ENCODE measurements at regions not wholly inside any gene's neighbourhood (a gene's known extent, or its start where the extent isn't known, plus 50 kb on each side); places are given as distances from the start of the nearest gene placed in this dataset.

DNA sequence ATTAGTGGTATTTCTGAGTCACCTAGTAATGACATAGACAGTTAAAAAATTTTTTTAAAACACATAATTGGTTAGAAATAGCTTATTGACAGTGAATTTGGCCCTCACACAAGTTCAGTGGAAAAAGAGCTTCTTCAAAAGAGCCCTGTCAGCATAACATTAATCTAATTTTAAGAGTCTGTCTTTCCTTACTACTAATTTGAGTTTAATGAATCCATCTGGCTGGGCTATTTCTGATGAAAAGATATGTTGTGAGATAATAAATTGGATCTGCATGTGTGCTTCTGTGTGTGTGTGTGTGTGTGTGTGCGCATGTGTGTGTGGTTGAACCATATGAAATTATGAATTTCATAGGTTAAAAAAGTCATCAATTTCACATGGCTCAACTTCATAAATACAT is 1045.2 kb downstream of the FLRT2 start:
- H3K9me3 ChIP-seq (replicated peaks; ENCODE audit: control insufficient read depth, insufficient read depth, low read length), result no peaks in the 10 kb centered on the region; the same call in 2 of the 3 replicates
- no peak overlapping the region for H2AFZ ChIP-seq (ENCODE audit: control insufficient read depth, low read depth, low read length)
- ATAC-seq (no peak), FAIRE-seq (no peak), DNase-seq (ENCODE audit: low read depth, low spot score) (no peak)
- in situ Hi-C loops (cut with MboI) (no loop called here), intact Hi-C loops (cut with micrococcal nuclease; ENCODE audit: unreplicated experiment) (no loop called here)
- ChIA-PET POLR2A (no interaction called here), SMC1A (ENCODE audit: uncharacterized antibody, unreplicated experiment) (interaction anchor here (0.7 kb wide), 1 partner anchor 33 kb away, joined by 3 read pairs; no protein-coding TSS in a partner anchor), CTCF (interaction anchor here (1.0 kb wide), 1 partner anchor 79 kb away, joined by 3 read pairs; no protein-coding TSS in a partner anchor), RAD21 (ENCODE audit: unreplicated experiment) (no interaction called here)
- TF ChIP-seq, protein P1, sequence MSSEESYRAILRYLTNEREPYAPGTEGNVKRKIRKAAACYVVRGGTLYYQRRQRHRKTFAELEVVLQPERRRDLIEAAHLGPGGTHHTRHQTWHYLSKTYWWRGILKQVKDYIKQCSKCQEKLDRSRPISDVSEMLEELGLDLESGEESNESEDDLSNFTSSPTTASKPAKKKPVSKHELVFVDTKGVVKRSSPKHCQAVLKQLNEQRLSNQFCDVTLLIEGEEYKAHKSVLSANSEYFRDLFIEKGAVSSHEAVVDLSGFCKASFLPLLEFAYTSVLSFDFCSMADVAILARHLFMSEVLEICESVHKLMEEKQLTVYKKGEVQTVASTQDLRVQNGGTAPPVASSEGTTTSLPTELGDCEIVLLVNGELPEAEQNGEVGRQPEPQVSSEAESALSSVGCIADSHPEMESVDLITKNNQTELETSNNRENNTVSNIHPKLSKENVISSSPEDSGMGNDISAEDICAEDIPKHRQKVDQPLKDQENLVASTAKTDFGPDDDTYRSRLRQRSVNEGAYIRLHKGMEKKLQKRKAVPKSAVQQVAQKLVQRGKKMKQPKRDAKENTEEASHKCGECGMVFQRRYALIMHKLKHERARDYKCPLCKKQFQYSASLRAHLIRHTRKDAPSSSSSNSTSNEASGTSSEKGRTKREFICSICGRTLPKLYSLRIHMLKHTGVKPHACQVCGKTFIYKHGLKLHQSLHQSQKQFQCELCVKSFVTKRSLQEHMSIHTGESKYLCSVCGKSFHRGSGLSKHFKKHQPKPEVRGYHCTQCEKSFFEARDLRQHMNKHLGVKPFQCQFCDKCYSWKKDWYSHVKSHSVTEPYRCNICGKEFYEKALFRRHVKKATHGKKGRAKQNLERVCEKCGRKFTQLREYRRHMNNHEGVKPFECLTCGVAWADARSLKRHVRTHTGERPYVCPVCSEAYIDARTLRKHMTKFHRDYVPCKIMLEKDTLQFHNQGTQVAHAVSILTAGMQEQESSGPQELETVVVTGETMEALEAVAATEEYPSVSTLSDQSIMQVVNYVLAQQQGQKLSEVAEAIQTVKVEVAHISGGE (CRISPR knock-in tag; IDR thresholded peaks at IDR 0.05), result no peak
- TF ChIP-seq MLLT1 (IDR thresholded peaks at IDR 0.05), result no peak
- no peak for TF ChIP-seq KLF5 (IDR thresholded peaks at IDR 0.05; ENCODE audit: partially characterized antibody)
- TF ChIP-seq CREB1 (IDR thresholded peaks at IDR 0.05; ENCODE audit: low read depth), result no peak
- TF ChIP-seq BACH1 (IDR thresholded peaks at IDR 0.05; ENCODE audit: borderline replicate concordance), result no peak
- no peaks in the 10 kb centered on the region for H3K27me3 ChIP-seq (replicated peaks in 1 of 2; ENCODE audit: control insufficient read depth in 2 of 2, insufficient read depth in 2 of 2, low read length in 1 of 2)
- no peaks in the 10 kb centered on the region for H3K79me2 ChIP-seq (ENCODE audit: control insufficient read depth, insufficient read depth, low read length)
- H3K9ac ChIP-seq (ENCODE audit: control insufficient read depth, insufficient read depth, low read length), result no peak overlapping the region
- no peak overlapping the region for H3K27ac ChIP-seq (ENCODE audit: control insufficient read depth, insufficient read depth)
- no peak overlapping the region for H3K4me2 ChIP-seq (ENCODE audit: control insufficient read depth, insufficient read depth)
- no peaks in the 10 kb centered on the region for H3K36me3 ChIP-seq (ENCODE audit: control insufficient read depth in 2 of 2, insufficient read depth in 2 of 2, low read length in 1 of 2)
- BruUV-seq (replicated peaks), result no TSS peak
- H3K4me1 ChIP-seq (ENCODE audit: control insufficient read depth, insufficient read depth, low read length), result no peaks in the 10 kb centered on the region
- WGBS (ENCODE audit: insufficient coverage, insufficient replicate concordance, low lambda C conversion rate, missing lambda C conversion rate), result 4% methylated on average over 1 of the region's 1 CpG
- no peaks in the 10 kb centered on the region for H4K20me1 ChIP-seq (ENCODE audit: control insufficient read depth, insufficient read depth)
- H3K4me3 ChIP-seq, result no peak overlapping the region
